ENCODE measurements at regions not wholly inside any gene's neighbourhood (a gene's known extent, or its start where the extent isn't known, plus 50 kb on each side); places are given as distances from the start of the nearest gene placed in this dataset.

DNA sequence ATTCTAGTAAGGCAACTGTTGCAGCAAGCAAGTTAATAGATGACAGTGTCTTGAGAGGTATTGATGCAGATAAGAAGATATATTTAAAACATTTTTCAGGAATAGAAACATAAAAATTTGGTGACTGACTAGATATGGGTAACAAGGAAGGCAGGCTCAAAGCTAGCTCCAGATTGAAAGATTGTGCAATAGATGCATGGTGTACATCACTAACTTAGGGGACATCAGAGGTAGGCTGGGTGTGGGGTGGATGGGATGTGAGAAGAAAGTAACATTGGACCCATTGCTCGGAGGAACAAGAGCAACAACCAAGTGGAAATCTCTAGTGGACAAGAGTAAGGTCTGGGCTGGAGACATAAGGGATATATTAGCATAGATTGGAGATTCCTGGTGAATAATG is 306.9 kb downstream of the MCTP2 start:
- TF ChIP-seq POLR2A (IDR thresholded peaks at IDR 0.05): no peak
- TF ChIP-seq, protein P1, sequence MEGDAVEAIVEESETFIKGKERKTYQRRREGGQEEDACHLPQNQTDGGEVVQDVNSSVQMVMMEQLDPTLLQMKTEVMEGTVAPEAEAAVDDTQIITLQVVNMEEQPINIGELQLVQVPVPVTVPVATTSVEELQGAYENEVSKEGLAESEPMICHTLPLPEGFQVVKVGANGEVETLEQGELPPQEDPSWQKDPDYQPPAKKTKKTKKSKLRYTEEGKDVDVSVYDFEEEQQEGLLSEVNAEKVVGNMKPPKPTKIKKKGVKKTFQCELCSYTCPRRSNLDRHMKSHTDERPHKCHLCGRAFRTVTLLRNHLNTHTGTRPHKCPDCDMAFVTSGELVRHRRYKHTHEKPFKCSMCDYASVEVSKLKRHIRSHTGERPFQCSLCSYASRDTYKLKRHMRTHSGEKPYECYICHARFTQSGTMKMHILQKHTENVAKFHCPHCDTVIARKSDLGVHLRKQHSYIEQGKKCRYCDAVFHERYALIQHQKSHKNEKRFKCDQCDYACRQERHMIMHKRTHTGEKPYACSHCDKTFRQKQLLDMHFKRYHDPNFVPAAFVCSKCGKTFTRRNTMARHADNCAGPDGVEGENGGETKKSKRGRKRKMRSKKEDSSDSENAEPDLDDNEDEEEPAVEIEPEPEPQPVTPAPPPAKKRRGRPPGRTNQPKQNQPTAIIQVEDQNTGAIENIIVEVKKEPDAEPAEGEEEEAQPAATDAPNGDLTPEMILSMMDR (IDR thresholded peaks at IDR 0.05): no peak

All from body of pancreas (tissue), 4 donors.